Aorta (tissue), 5 donors: ENCODE measurements at regions not wholly inside any gene's neighbourhood (a gene's known extent, or its start where the extent isn't known, plus 50 kb on each side); places are given as distances from the start of the nearest gene placed in this dataset.
"Not testable (repeated sequence)": the region's sequence is repeated elsewhere in the genome, so short reads cannot be mapped to it uniquely, and the experiment has no call there.

Experiments
- ATAC-seq: fragments of 200-7000 bp; cut with Tn5 transposase; one replicate; pipeline ENCODE4 v1.9.1; 2022; ENCODE audit warnings: moderate library complexity; ENCODE audit not compliant: low FRiP score
- DNase-seq, 2 donors: peaks; one replicate each; pipeline ENCODE4 v3.0.0-alpha.2; 2020
- H3K27ac ChIP-seq, 2 donors: one replicate each; pipeline ENCODE4 v1.5.1; 2013; ENCODE audit warnings: low read length in 2 of 2, mild to moderate bottlenecking in 2 of 2, moderate library complexity in 2 of 2, control low read depth in 1 of 2, inconsistent platforms in 1 of 2, low read depth in 1 of 2
- H3K27me3 ChIP-seq, 2 donors: one replicate each; pipeline ENCODE4 v1.6.1; 2013; ENCODE audit warnings: control low read depth in 1 of 2, low read length in 1 of 2, mild to moderate bottlenecking in 1 of 2, moderate library complexity in 1 of 2; ENCODE audit not compliant: insufficient read depth in 2 of 2, control insufficient read depth in 1 of 2
- H3K36me3 ChIP-seq, 2 donors: one replicate each; pipeline ENCODE4 v1.6.1; 2013; ENCODE audit warnings: control low read depth in 1 of 2, low read length in 1 of 2, mild to moderate bottlenecking in 1 of 2; ENCODE audit not compliant: insufficient read depth in 2 of 2, control insufficient read depth in 1 of 2
- H3K4me1 ChIP-seq, 2 donors: one replicate each; pipeline ENCODE4 v1.6.1; 2013; ENCODE audit warnings: low read length in 2 of 2, control low read depth in 1 of 2, mild to moderate bottlenecking in 1 of 2, moderate library complexity in 1 of 2; ENCODE audit not compliant: insufficient read depth in 2 of 2, control insufficient read depth in 1 of 2
- H3K4me3 ChIP-seq, 2 donors: one replicate each; pipeline ENCODE4 v1.5.1; 2013; ENCODE audit warnings: low read length in 2 of 2, control low read depth in 1 of 2, mild to moderate bottlenecking in 1 of 2
- H3K9me3 ChIP-seq: one replicate; pipeline ENCODE4 v1.6.1; 2013; ENCODE audit warnings: mild to moderate bottlenecking, low read length; ENCODE audit not compliant: control insufficient read depth
- WGBS, 2 donors: extraction: QIAGEN DNeasy Blood & Tissue Kit; methylation state at CpG; one replicate each; pipeline ENCODE4 v1.1.7; 2013; 5-methylcytosine and 5-hydroxymethylcytosine counted together
- intact Hi-C, 2 donors: fragments of 100-400 bp; cut with DNase I; formaldehyde crosslinking; loops; one replicate each; pipeline versions ENCODE4 v1.14.2 to v1.15.0; 2022
- donor health status: healthy with polysubstance abuse.
- donor health status: Bipolar disorder and iron deficiency.
- donor health status: DM: no; HTN: no; CAD: no.
- donor health status: DM: no; HTN: no; CAD: no.
- donor health status: DM: yes; HTN: yes; CAD: no.

DNA sequence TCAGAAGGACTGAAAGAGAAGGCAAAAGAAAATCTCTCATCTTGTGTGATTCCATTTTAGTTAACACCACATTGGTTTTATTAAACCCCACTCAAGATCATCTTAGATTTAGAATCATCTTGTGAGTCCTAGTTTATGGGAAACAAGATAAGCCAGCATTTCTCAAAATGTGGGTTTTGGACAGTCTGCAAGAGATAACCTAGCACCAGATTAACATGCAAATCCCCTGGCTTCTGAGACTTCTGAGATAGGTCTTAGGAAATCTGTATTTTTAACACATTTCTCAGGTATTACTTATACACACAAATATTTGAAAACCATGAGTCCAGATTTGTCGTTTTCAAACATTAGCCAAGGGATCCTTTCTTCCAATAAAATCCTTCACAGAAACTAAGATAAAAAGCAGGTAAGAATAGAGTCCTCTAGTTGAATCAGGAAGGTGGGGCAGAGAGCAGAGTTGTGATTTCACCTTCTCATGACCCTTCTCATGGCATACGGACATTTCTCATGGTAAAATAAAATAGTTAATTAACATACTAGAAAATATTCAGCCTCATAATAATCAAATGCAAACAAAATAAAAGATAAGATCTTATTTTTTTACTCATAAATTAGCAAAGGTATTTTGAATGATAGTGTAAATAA, 287.2 kb upstream of the FN1 start:
- Histone ChIP-seq H3K4me3 (no peak overlapping the region), H3K4me1 (peaks cover 0 to 3% of the 10 kb centered on the region in 2 donors), H3K9me3 (no peaks in the 10 kb centered on the region), H3K36me3 (no peaks in the 10 kb centered on the region), H3K27me3 (no peaks in the 10 kb centered on the region), H3K27ac (no peak overlapping the region)
- WGBS, 2 donors = 56 to 58% methylated on average over 2 of the region's 2 CpGs
- no peak for DNase-seq
- intact Hi-C loops = no loop called here
- ATAC-seq = no peak

DNA sequence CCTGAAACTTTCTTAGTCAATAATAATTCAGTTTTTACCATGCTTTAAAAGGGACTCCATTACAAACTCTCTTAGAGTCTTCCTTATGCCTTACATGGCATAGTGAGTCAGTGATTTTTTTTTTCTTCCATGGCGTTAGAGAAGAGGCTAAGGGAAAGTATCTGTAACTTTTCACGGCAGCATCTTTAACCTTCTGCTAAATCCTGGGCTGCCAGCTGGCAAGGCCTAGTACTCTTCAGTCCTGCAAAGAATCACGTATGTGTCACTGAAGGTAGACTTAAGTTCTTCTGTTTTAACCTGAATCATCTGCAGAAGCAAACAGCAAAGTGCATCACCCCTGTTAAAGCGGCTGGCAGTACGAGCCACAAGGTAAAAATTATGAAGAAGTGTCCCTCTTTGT, 286.3 kb upstream of the FN1 start:
- no peaks in the 10 kb centered on the region for H3K27me3 ChIP-seq
- no peak overlapping the region for H3K4me3 ChIP-seq
- no peak overlapping the region for H3K27ac ChIP-seq
- DNase-seq (no peak), ATAC-seq (no peak)
- H3K9me3 ChIP-seq = no peaks in the 10 kb centered on the region
- H3K36me3 ChIP-seq = no peaks in the 10 kb centered on the region
- 84% methylated on average over 5 of the region's 5 CpGs for WGBS, 2 donors
- peaks cover 0 to 3% of the 10 kb centered on the region in 2 donors for H3K4me1 ChIP-seq
- intact Hi-C loops = no loop called here

DNA sequence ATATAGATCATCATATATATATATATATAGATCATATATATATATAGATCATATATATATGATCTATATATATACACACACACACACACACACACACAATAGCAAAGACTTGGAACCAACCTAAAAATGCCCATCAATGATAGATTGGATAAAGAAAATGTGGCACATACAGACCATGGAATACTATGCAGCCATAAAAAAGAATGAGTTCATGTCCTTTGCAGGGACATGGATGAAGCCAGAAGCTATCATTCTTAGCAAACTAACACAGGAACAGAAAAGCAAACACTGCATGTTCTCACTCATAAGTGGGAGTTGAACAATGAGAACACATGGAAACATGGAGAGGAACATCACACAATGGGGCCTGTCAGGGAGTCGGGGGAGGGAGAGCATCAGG, 285.6 kb upstream of the FN1 start:
- H3K4me3 ChIP-seq, DNase-seq, H3K27ac ChIP-seq, ATAC-seq, H3K36me3 ChIP-seq, H3K4me1 ChIP-seq, intact Hi-C loops, H3K27me3 ChIP-seq, H3K9me3 ChIP-seq: not testable (repeated sequence)
- 95 to 99% methylated on average over 1 of the region's 1 CpG for WGBS, 2 donors

DNA sequence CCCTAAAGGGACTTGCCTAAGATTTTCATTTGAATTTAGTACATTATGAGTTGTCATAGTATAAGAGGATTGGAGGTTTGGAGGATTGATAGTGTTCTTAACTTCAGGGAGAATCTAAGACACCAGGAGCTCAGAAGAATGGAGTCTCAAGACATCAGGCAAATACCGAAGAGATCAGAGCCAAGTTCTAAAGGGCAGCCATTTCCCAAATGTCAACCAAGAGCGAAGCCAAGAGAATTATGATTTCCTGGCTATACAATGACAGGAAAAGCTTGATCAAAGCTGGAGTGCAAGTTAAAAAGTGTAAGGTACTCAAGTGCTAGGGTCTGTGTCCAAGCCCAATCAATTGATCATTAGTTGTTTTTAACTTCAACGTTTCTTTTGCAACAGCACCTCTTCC, 283.0 kb upstream of the FN1 start:
- peaks cover 0 to 3% of the 10 kb centered on the region in 2 donors for H3K4me1 ChIP-seq
- no peaks in the 10 kb centered on the region for H3K36me3 ChIP-seq
- DNase-seq (no peak), ATAC-seq (no peak)
- H3K27ac ChIP-seq = no peak overlapping the region
- H3K4me3 ChIP-seq = no peak overlapping the region
- intact Hi-C loops = no loop called here
- H3K27me3 ChIP-seq = no peaks in the 10 kb centered on the region
- 80 to 81% methylated on average over 3 of the region's 3 CpGs for WGBS, 2 donors
- H3K9me3 ChIP-seq = no peaks in the 10 kb centered on the region

DNA sequence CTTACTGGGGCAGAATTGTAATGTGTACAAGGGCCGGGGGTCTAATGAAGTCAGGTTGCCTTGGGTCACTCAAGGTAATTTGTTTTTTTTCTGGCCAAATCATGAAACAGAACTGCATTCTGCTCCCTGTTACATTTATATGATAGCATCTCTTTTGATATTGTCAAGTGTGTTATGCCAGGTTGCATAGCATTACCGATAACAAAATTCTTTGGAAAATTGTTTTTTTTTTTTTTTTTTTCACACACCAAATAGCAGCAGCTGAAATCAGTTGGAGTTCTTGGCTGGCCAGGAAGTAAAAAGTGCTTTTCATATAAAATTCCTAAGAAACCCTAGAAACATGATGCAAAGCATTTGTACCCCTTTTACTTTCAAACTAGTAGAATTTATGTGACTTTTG, 282.6 kb upstream of the FN1 start:
- DNase-seq (no peak), ATAC-seq (no peak)
- 9 to 14% methylated on average over 2 of the region's 2 CpGs for WGBS, 2 donors
- Histone ChIP-seq H3K27ac (peak overlapping the region; percentile 14 to 66), H3K9me3 (no peaks in the 10 kb centered on the region), H3K4me1 (peaks cover 0 to 3% of the 10 kb centered on the region in 2 donors), H3K36me3 (no peaks in the 10 kb centered on the region), H3K27me3 (no peaks in the 10 kb centered on the region), H3K4me3 (peak overlapping the region in 1 of 2 donors; percentile 46)
- intact Hi-C loops = no loop called here

DNA sequence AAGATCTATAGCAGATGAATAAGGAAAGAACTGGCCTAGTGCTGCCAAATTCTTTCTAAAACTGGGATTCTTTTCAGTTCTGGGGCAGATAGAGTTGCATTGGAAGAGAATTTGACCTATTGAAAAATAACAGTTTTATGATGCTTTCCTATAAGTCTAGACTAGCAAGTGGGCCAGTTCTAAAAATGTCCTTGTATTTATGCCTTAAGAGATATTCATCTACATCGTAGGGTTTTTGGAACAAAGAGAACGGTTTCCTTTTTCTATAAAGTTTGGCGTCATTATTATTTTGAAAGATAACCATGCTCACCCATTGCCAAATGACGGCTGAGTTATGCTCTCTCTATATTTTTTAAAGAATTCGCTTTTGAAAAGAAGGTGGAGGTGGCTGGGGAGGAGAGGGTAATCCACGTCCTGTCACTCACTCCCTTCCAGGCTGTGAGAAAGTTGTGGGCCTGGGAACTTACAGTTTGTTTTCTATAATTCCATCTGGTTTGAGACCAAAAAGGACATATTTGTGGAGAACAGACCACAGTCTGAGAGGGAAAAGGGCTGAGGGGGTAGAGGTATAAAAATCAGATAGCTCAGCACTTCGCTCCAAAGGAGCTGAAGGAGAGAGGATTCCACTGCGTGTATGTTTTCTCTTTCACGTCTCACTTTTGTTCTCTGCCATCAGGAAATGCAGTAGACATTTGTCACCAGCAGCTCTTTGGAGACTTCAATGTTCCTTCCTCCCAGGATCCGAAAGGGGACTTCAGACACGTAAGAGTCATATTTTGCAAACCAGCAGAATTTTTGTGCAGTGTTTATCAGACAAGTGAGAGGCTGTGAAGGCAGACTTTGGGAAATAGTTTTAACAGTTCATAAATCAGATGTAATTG, 281.9 kb upstream of the FN1 start:
- intact Hi-C loops = no loop called here
- Histone ChIP-seq H3K9me3 (no peaks in the 10 kb centered on the region), H3K4me1 (peaks cover 0 to 3% of the 10 kb centered on the region in 2 donors), H3K36me3 (no peaks in the 10 kb centered on the region), H3K27ac (peak overlapping the region; percentile 66 to 82), H3K4me3 (peak overlapping the region in 1 of 2 donors; percentile 46), H3K27me3 (no peaks in the 10 kb centered on the region)
- 5 to 7% methylated on average over 11 of the region's 11 CpGs for WGBS, 2 donors
- DNase-seq (no peak), ATAC-seq (peak; percentile 23)

DNA sequence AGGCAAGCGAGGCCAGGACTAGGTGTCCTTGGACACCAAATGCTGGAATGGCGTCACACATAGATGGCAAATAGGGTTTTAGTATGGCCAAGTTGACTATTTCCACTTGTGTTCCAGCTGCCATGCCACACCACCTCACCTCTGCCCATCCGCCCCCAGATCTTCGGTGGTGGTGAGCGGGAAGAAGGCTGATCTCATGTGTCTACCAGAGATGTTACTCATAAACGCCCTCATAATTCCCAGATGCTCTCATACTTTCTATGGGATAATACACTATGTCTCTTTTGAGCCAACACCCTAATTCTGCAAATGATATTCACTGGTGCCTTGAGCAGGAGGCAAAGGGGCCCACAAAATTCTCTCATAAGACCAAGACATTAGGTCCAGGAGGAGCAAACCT, 281.1 kb upstream of the FN1 start:
- no peaks in the 10 kb centered on the region for H3K9me3 ChIP-seq
- no peak for ATAC-seq
- no peak for DNase-seq
- WGBS, 2 donors = 92 to 93% methylated on average over 6 of the region's 6 CpGs
- H3K27ac ChIP-seq = no peak overlapping the region
- H3K27me3 ChIP-seq = no peaks in the 10 kb centered on the region
- H3K4me3 ChIP-seq = no peak overlapping the region
- H3K36me3 ChIP-seq = no peaks in the 10 kb centered on the region
- intact Hi-C loops = no loop called here
- peaks cover 0 to 3% of the 10 kb centered on the region in 2 donors for H3K4me1 ChIP-seq

DNA sequence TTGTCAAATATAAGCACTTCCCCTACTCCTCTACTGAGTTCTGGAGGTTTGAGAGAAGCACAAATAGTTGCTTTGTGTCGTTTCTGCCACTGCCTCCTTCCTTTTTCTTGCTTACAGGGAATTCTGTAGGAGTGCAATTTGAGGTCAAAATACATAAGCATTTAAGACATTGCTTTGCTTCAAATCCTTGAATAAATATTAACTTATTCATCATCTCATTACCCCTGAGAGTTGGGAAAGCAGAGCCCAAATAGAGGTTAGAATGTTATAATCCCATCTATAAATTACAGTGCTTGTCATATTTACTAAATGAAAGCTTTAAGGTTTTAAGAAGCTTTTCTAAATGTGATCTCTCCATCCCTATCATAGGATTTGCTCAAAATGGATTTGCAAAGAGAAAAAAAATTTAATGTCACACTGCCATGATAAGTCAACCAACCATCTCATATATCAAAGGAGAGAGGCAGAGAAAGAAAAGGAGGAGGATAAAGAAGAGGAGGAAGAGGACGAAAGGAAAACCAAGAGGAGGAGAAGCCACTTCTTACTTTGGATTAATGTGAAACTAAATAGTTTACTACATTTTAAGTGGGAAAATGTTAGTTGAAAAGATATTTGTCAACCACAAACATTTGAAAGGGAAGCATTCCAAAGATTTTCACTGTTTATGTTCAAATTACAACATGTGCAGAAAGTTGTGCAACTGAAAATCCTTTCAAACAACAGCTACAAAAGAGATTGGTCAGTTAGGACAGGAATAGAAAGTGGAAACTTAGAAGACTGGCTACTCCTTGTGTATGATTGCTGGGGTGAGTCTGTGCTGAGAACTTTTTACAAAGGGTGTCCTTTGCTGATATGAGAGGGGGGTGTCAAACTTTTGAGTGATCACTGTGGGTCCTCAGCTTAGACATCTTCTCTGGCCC, 277.3 kb upstream of the FN1 start:
- H3K27ac ChIP-seq = peak overlapping the region in 1 of 2 donors; percentile 54
- intact Hi-C loops = no loop called here
- peaks cover 1 to 3% of the 10 kb centered on the region in 2 donors for H3K4me1 ChIP-seq
- H3K4me3 ChIP-seq = no peak overlapping the region
- 31 to 36% methylated on average over 2 of the region's 2 CpGs for WGBS, 2 donors
- DNase-seq = no peak
- no peaks in the 10 kb centered on the region for H3K9me3 ChIP-seq
- ATAC-seq = peak; percentile 19
- no peaks in the 10 kb centered on the region for H3K27me3 ChIP-seq
- H3K36me3 ChIP-seq = no peaks in the 10 kb centered on the region
